ENCODE measurements at regions not wholly inside any gene's neighbourhood (a gene's known extent, or its start where the extent isn't known, plus 50 kb on each side); places are given as distances from the start of the nearest gene placed in this dataset.

- Histone ChIP-seq H3K4me2 (ENCODE audit: control insufficient read depth, insufficient read depth) (no peak overlapping the region), H2AFZ (ENCODE audit: control insufficient read depth, low read depth, low read length) (no peak overlapping the region), H3K27ac (ENCODE audit: control insufficient read depth, insufficient read depth) (no peak overlapping the region), H3K36me3 (ENCODE audit: control insufficient read depth in 2 of 2, insufficient read depth in 2 of 2, low read length in 1 of 2) (no peaks in the 10 kb centered on the region), H3K79me2 (ENCODE audit: control insufficient read depth, insufficient read depth, low read length) (no peaks in the 10 kb centered on the region), H3K4me3 (no peak overlapping the region), H3K27me3 (replicated peaks in 1 of 2; ENCODE audit: control insufficient read depth in 2 of 2, insufficient read depth in 2 of 2, low read length in 1 of 2) (no peaks in the 10 kb centered on the region), H4K20me1 (ENCODE audit: control insufficient read depth, insufficient read depth) (no peaks in the 10 kb centered on the region), H3K9ac (ENCODE audit: control insufficient read depth, insufficient read depth, low read length) (no peak overlapping the region), H3K4me1 (ENCODE audit: control insufficient read depth, insufficient read depth, low read length) (no peaks in the 10 kb centered on the region), H3K9me3 (replicated peaks; ENCODE audit: control insufficient read depth, insufficient read depth, low read length) (no peaks in the 10 kb centered on the region)
- DNase-seq (ENCODE audit: low read depth, low spot score) = no peak
- intact Hi-C loops (cut with micrococcal nuclease; ENCODE audit: unreplicated experiment) = no loop called here
- ATAC-seq = no peak
- in situ Hi-C loops (cut with MboI) = no loop called here
- WGBS (ENCODE audit: insufficient coverage, insufficient replicate concordance, low lambda C conversion rate, missing lambda C conversion rate) = 38% methylated on average over 8 of the region's 8 CpGs
- ChIA-PET CTCF (no interaction called here), RAD21 (ENCODE audit: unreplicated experiment) (no interaction called here), POLR2A (interaction anchor here (0.6 kb wide), 1 partner anchor 23 kb away, joined by 3 read pairs; no protein-coding TSS in a partner anchor), SMC1A (ENCODE audit: uncharacterized antibody, unreplicated experiment) (no interaction called here)
- no peak for TF ChIP-seq ATF7 (IDR thresholded peaks at IDR 0.05; ENCODE audit: low read depth)
- no peak for TF ChIP-seq NR2C1 (IDR thresholded peaks at IDR 0.05)
- no peak for TF ChIP-seq CUX1 (IDR thresholded peaks at IDR 0.05; ENCODE audit: insufficient replicate concordance, low read depth, low read length)
- no peak for TF ChIP-seq MEF2A (IDR thresholded peaks at IDR 0.05; ENCODE audit: insufficient read depth, low read depth, low read length)
- no peak for TF ChIP-seq JUNB (IDR thresholded peaks at IDR 0.05)
- no peak for TF ChIP-seq KDM1A (IDR thresholded peaks at IDR 0.05; ENCODE audit: borderline replicate concordance)
- TF ChIP-seq RBBP5 (conservative IDR thresholded peaks at IDR 0.05) = no peak
- TF ChIP-seq CBFB (IDR thresholded peaks at IDR 0.05; ENCODE audit: low read depth) = no peak
- TF ChIP-seq ZNF687 (IDR thresholded peaks at IDR 0.05) = no peak
- no peak for TF ChIP-seq EGR1 (IDR thresholded peaks at IDR 0.05; ENCODE audit: borderline replicate concordance in 1 of 2, low read depth in 2 of 2, low read length in 2 of 2)
- TF ChIP-seq ZNF24 (IDR thresholded peaks at IDR 0.05) = no peak
- no peak for TF ChIP-seq FOXM1 (IDR thresholded peaks at IDR 0.05; ENCODE audit: low read depth, low read length)
- TF ChIP-seq POLR2AphosphoS2 (IDR thresholded peaks at IDR 0.05; ENCODE audit: low read depth, low read length) = no peak
- TF ChIP-seq GATAD2B (conservative IDR thresholded peaks at IDR 0.05; ENCODE audit: low read depth) = no peak
- TF ChIP-seq NRF1 (conservative IDR thresholded peaks at IDR 0.05; ENCODE audit: low read depth, low read length) = no peak
- TF ChIP-seq SPI1 (IDR thresholded peaks at IDR 0.05; ENCODE audit: borderline replicate concordance, insufficient read depth, low read depth, low read length) = no peak
- no peak for TF ChIP-seq ZNF217 (IDR thresholded peaks at IDR 0.05)
- no peak for FAIRE-seq
- BruUV-seq (replicated peaks) = no TSS peak
Measured at GRCh38 chrX:68898598-68898997, 69.8 kb downstream of the EFNB1 start.

All from GM12878 (cell line).